ENCODE measurements at regions not wholly inside any gene's neighbourhood (a gene's known extent, or its start where the extent isn't known, plus 50 kb on each side); places are given as distances from the start of the nearest gene placed in this dataset.

DNA sequence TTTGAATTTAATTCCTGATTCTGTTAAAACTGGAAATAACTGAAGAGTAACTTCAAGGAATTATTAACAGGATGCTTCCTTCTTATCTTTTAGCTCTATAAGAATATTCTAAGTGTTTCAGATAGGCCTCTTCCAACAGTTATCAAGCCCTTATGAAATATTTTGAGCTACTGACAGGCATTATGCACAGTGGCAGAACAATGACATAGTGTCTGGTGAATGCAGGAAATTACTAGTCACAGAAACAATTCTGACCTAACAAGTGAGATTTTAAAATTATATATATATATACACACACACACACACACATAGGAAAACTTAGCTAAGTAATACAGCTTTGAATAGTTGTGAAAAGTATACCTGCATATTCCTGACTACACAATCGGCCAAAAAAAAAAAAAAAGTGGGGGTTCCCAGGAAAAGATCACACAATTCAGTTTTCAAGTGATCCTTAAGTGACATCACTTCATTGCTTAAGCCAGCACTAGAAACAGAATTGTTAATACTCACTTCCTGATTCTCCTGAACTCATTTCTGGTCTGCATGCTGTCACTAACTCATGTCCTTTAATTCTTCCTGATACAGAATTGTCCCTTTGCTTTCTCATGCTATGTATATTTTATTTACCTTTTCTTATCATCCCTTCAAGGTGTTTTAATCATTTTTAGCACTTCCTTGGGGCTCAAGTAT, 77.3 kb downstream of the SLC25A46 start:
- TF ChIP-seq ZBTB21 (CRISPR knock-in tag; IDR thresholded peaks at IDR 0.05; ENCODE audit: borderline replicate concordance) (no peak), SP1 (CRISPR knock-in tag; conservative IDR thresholded peaks at IDR 0.05) (no peak)
